GM21367 (cell line): ENCODE measurements at regions not wholly inside any gene's neighbourhood (a gene's known extent, or its start where the extent isn't known, plus 50 kb on each side); places are given as distances from the start of the nearest gene placed in this dataset.
"Not testable (repeated sequence)": the region's sequence is repeated elsewhere in the genome, so short reads cannot be mapped to it uniquely, and the experiment has no call there.

ENCODE experiments used
- ATAC-seq: cut with Tn5 transposase; IDR thresholded peaks from one replicate; pipeline ENCODE4 v1.9.1; 2021; ENCODE audit not compliant: unreplicated experiment

DNA sequence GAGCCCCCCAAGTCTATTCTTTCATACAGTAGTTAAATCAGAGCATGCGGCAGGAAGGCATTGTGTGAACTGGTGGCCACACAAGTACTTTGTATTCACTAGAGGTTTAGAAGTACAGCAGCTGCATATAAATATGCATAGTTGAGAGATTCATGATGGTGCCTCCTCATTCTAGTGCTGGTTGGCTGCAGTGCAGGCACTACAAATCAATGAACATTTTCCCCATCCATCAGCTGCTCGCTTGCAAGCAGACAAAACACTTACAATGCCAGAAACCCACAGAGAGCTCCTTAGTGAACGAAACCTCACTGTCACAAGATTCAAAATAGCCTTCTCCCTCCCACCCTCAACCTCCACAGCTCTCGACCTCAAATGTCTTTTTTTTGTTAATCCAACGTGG is 726.2 kb downstream of the USP25 start:
- ATAC-seq, result no peak

DNA sequence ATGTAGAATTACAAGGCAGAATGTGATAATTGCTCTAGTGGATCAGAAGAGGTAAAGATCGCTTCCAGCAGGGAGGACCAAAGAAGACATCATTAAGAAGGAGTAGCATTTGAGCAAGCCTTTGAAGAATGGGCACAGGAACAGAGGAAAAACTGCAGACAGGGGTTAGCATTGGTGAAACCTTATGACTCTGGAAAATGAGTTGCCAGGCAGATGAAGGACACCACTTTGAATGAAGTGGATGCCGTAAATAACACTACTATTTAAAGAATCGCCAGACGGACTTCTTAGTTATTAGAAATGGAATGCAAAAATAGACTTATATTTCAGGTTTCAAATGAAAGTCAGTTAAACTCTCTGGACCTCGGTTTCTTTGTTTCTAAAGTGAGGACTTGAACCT is 727.7 kb downstream of the USP25 start:
- ATAC-seq, result no peak

GRCh38 chr21:16460936-16461335 is 731.2 kb downstream of the USP25 start:
- ATAC-seq, result no peak

DNA sequence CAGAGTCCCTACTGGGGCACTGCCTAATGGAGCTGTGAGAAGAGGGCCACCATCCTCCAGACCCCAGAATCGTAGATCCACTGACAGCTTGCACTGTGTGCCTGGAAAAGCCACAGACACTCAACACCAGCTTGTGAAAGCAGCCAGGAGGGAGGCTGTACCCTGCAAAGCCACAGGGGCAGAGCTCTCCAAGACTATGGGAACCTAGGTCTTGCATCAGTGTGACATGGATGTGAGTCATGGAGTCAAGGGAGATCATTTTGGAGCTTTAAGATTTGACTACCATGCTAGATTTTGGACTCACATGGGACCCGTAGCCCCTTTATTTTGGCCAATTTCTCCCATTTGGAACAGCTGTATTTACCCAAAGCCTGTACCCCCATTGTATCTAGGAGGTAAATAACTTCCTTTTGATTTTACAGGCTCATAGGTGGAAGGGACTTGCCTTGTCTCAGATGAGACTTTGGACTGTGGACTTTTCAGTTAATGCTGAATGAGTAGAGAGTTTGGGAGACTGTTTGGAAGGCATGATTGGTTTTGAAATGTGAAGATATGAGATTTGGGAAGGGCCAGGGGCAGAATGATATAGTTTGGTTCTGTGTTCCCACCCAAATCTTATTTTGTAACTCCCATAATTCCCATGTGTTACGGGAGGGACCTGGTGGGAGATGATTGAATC is 734.6 kb downstream of the USP25 start:
- not testable (repeated sequence) for ATAC-seq

DNA sequence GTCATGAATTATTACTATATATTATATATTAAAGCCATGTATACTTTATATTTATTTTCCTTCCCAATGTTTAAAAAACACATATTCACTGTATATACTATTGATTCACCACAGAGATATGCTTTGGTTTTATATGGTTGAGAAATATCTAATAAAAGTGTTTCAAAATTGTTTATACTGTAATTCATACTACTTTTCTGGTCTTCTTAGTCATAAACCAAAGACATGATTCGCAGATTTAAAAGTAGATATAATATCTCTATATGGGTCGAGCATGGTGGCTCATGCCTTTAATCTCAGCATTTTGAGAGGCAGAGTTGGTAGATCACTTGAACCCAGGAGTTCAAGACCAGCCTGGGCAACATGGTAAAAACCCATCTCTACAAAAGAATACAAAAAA is 738.4 kb downstream of the USP25 start:
- ATAC-seq, result no peak

- ATAC-seq, result no peak
Observed at GRCh38 chr21:16473988-16474387, 744.2 kb downstream of the USP25 start.

GRCh38 chr21:16476056-16476825 is 746.5 kb downstream of the USP25 start:
- no peak for ATAC-seq

- no peak for ATAC-seq
Observed at GRCh38 chr21:16488042-16488441, 758.3 kb downstream of the USP25 start.

- ATAC-seq, result no peak
Observed at GRCh38 chr21:16492356-16492755, 762.6 kb downstream of the USP25 start.

DNA sequence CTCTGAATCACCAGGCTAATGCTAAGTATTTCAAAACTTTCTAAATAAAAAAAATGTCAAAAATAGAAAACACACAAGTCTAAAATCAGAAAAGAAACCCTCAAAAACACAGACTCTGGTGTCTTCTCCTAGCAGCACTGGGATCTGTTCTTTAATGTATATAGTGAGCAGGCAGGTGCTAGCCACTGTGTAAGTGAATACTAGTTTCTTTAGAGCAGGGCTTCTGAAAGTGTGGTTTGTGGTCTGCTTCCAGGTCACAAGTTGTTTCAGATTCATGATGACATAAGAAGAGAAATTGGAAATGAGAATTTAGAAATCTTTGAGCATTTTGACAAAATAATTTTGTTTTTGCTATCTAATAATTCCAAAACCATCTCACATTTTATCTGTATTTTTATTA is 763.1 kb downstream of the USP25 start:
- ATAC-seq, result no peak

GRCh38 chr21:16496609-16497008 is 766.8 kb downstream of the USP25 start:
- ATAC-seq, result no peak

DNA sequence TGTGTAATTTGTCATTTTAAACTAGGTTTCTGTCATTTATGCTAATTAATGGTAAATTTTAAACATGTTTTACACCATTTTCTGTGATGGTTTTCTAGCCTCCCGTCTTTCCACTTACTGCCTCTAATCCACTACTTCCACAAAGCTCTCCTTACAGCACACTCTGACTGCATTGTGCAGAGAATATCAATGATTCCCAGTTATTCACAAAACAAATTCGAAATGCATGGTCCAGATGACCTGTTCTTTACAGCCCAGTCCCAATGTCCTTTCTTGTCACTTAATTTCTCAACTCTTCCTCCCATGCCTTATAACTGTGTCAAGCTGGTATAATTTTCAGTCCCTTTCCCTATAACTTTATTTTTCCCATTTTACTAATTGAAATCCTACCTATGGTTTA is 770.5 kb downstream of the USP25 start:
- no peak for ATAC-seq

DNA sequence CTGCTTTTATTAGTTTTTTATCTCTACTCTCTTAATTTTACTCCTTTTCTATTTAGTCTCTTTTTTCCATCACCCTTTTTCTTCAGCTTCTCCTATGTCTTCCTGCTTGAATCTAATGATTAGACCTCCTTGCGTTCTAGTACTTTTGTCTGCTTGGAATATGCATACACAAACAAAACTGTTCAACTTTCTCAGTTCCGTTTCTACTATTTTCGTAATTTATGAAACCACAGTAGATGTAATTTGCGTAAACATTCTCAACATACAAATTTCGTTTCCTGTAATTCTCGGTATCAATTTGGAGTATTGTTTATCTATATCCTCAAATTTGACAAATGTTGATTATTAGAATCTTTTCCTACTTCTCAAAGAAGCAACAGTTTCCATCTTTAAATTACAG is 772.5 kb downstream of the USP25 start:
- no peak for ATAC-seq

DNA sequence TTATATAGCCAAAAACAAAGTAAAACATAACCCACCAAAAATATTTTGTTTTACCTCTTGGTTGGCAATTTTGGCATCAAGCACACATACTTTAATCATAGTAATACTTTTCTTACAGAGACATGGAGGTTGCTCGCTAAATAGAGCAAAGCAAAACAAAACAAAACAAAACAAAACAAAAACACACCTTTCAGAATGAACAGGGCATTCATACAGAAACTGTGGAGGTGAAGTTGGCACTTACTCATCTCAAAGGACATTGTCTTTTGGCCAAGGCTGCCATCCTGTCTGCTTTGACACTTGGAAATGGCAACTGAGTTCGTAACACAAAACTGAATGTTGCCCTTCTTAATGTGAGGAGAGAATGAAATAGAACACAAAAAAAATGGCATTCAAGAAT is 773.1 kb downstream of the USP25 start:
- no peak for ATAC-seq

GRCh38 chr21:16504281-16504680 is 774.5 kb downstream of the USP25 start:
- no peak for ATAC-seq

- ATAC-seq, result no peak
Observed at GRCh38 chr21:16504766-16505165, 775.0 kb downstream of the USP25 start.

DNA sequence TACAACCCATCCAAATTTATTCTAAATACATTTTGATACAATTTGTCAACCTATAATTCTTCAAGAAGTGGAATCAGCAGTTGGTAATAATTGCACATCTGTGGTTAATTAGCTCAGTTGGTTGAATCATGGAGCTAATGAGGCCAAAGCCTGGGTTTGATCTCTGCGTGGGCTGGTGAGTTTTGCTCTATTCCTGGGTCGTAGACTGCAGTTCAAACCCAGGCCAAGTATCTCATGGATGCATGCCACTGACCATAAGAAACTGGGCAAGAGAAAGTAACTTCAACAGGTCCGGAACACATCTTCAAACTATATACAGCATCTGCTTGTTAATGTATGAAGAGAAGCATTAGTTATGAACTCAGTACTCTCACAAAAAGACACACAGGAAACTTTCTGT is 779.7 kb downstream of the USP25 start:
- no peak for ATAC-seq

- no peak for ATAC-seq
Observed at GRCh38 chr21:16514316-16514715, 784.5 kb downstream of the USP25 start.

DNA sequence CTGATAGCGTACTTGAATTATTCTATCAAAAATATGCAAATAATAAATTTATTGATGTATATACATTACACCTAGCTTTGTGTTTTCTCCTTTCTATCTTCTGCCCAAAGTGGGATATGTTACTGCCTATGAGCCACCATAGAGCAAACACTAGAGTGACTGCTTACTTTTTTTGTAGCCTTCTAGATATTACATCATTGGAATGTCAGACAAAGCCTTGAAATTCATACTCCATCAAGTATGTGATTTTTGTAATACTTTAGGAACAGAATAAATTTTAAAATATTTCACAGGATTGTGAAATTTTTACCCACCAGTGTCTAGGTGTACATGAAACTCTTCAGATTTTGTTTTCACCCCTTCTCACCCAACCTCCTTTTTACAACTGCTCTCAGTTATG is 787.6 kb downstream of the USP25 start:
- no peak for ATAC-seq

GRCh38 chr21:16519036-16519435 is 789.3 kb downstream of the USP25 start:
- no peak for ATAC-seq

DNA sequence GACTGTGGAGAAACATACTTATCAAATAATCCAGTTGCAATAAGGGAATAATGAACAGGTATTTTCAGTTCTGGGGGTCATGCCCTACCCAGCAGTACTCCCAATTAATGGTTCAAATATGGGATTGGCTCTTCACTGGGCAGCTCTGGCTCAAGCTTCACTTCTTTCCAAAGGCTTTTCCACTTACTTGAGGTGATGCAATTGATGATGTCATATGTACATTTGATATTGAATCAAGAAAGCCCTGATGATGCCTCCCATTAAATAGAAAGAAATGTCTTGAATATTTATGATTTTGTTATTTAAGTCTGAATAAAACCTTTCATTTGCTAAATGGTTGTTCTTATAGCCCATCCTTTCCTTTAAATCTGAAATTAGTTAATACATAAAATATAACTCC is 789.9 kb downstream of the USP25 start:
- no peak for ATAC-seq

DNA sequence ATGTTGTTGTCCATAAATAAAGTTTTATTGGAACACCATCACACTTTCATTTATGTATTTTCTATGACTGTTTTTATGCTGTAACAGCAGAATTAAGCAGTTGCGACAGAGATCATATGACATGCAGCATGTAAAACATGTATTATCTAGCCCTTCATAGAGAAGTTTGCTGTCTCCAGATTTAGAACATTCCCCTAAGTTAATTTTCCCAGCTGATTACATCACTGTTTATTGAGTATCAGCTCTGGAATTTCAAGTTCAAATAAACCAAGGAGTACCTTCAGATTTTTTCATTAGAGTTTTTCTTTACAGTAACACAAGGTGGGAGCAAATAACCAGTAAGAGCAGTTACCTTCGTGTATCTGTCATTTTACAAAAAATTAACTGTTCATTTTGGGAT is 792.8 kb downstream of the USP25 start:
- no peak for ATAC-seq

DNA sequence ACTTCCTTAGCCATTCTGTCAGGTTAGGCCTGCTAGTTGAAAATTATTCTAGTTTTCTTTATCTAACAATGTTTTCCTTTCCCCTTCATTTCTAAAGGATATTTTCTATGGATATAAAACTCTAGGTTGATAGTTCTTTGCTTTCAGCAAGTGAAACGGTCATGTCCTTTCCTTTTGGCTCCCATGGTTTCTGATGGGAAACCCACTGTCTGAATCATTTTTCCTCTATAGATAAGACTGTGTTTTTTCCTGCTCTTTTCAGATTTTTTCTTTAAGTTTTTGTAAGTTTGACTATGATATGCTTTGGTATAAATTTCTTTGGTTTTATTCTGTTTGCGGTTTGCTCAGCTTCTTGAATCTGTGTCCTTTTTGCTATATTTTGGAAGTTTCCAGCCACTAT is 800.9 kb downstream of the USP25 start:
- ATAC-seq, result no peak
